K562 (cell line): ENCODE measurements at regions not wholly inside any gene's neighbourhood (a gene's known extent, or its start where the extent isn't known, plus 50 kb on each side); places are given as distances from the start of the nearest gene placed in this dataset.

Experiments used
- BHLHE40 ChIP-seq: IDR thresholded peaks from 2 replicates; pipeline ENCODE4 v1.6.1; 2011; ENCODE audit warnings: low read length, improper control_type of control experiment
- CBX3 ChIP-seq, 2 experiments: IDR thresholded peaks; 1 replicate in 1 of 2; 2 replicates in 1 of 2; pipeline ENCODE4 v1.6.1; 2012; ENCODE audit warnings: inconsistent platforms in 2 of 2, low read length in 2 of 2, borderline replicate concordance in 1 of 2, control low read depth in 1 of 2
- CTBP1 ChIP-seq: fragments of 450-650 bp; IDR thresholded peaks from 2 replicates; pipeline ENCODE4 v1.6.1; 2016; ENCODE audit warnings: borderline replicate concordance
- EP300 ChIP-seq: IDR thresholded peaks from 2 replicates; pipeline ENCODE4 v1.6.1; 2012; ENCODE audit warnings: low read length, improper control_type of control experiment
- FOXM1 ChIP-seq, 2 experiments: fragments of 450-650 bp in 1 of 2; sonication (generic) in 1 of 2; formaldehyde crosslinking in 1 of 2; IDR thresholded peaks; 2 replicates each; pipeline versions ENCODE4 v1.6.1 to v1.9.0; 2017 to 2022; ENCODE audit warnings: low read depth in 2 of 2, mild to moderate bottlenecking in 2 of 2, missing genetic modification reagents in 1 of 2, moderate library complexity in 1 of 2
- KDM5B ChIP-seq: fragments of 200-600 bp; sonication (generic); IDR thresholded peaks from 2 replicates; pipeline ENCODE4 v1.6.1; 2012; ENCODE audit warnings: low read depth, mild to moderate bottlenecking, moderate library complexity, low read length, control low read depth, inconsistent platforms; ENCODE audit not compliant: insufficient replicate concordance
- MECOM ChIP-seq: fragments of 250-450 bp; sonication (Bioruptor Pico); IDR thresholded peaks from 2 replicates; pipeline ENCODE4 v1.8.0; 2022; ENCODE audit warnings: inconsistent platforms
- NFIC ChIP-seq: fragments of 450-650 bp; IDR thresholded peaks from 2 replicates; pipeline ENCODE4 v1.6.1; 2017; ENCODE audit warnings: mild to moderate bottlenecking, inconsistent platforms
- SMAD1 ChIP-seq: fragments of 150-350 bp; IDR thresholded peaks from 2 replicates; pipeline ENCODE4 v1.6.1; 2014; ENCODE audit warnings: low read length, low read depth; ENCODE audit not compliant: partially characterized antibody
- TCF3 ChIP-seq: sonication (generic); formaldehyde crosslinking; IDR thresholded peaks from 2 replicates; pipeline ENCODE4 v1.4.0; 2020; ENCODE audit warnings: mild to moderate bottlenecking, missing genetic modification reagents
- TEAD4 ChIP-seq, 2 experiments: sonication (generic) in 1 of 2; formaldehyde crosslinking in 1 of 2; IDR thresholded peaks; 2 replicates each; pipeline versions ENCODE4 v1.6.1 to v1.8.0; 2012 to 2022; ENCODE audit warnings: borderline replicate concordance in 1 of 2, inconsistent platforms in 1 of 2, low read length in 1 of 2, mild to moderate bottlenecking in 1 of 2, missing genetic modification reagents in 1 of 2
- ZNF175 ChIP-seq: fragments of 200-800 bp; sonication (Bioruptor generic); IDR thresholded peaks from 2 replicates; pipeline ENCODE4 v1.6.1; 2016; ENCODE audit warnings: low read depth, mild to moderate bottlenecking, missing genetic modification characterization, missing compliant biosample characterization
- TF ChIP-seq, protein P1 (sequence below): fragments of 450-650 bp; IDR thresholded peaks from 2 replicates; pipeline ENCODE4 v1.6.1; 2016; ENCODE audit warnings: borderline replicate concordance
- TF ChIP-seq, protein P2 (sequence below), 3 experiments: fragments of 200-800 bp in 1 of 3; fragments of 250-450 bp in 1 of 3; fragments of 450-650 bp in 1 of 3; sonication (Bioruptor Pico) in 1 of 3; sonication (Bioruptor generic) in 1 of 3; formaldehyde crosslinking in 1 of 3; IDR thresholded peaks; 2 replicates each; pipeline versions ENCODE4 v1.6.1 to v1.8.0; 2016 to 2022; ENCODE audit warnings: mild to moderate bottlenecking in 2 of 3, missing genetic modification characterization in 2 of 3, missing compliant biosample characterization in 1 of 3, moderate library complexity in 1 of 3
- TF ChIP-seq, protein P3 (sequence below): IDR thresholded peaks from 3 replicates; pipeline ENCODE4 v1.6.1; 2011; ENCODE audit warnings: borderline replicate concordance, mild to moderate bottlenecking; ENCODE audit not compliant: insufficient read length, insufficient read depth
- TF ChIP-seq, protein P4 (sequence below): fragments of 250-450 bp; sonication (Bioruptor Pico); IDR thresholded peaks from 2 replicates; pipeline ENCODE4 v1.8.0; 2022; ENCODE audit warnings: inconsistent platforms, mild to moderate bottlenecking, moderate library complexity, borderline replicate concordance

DNA sequence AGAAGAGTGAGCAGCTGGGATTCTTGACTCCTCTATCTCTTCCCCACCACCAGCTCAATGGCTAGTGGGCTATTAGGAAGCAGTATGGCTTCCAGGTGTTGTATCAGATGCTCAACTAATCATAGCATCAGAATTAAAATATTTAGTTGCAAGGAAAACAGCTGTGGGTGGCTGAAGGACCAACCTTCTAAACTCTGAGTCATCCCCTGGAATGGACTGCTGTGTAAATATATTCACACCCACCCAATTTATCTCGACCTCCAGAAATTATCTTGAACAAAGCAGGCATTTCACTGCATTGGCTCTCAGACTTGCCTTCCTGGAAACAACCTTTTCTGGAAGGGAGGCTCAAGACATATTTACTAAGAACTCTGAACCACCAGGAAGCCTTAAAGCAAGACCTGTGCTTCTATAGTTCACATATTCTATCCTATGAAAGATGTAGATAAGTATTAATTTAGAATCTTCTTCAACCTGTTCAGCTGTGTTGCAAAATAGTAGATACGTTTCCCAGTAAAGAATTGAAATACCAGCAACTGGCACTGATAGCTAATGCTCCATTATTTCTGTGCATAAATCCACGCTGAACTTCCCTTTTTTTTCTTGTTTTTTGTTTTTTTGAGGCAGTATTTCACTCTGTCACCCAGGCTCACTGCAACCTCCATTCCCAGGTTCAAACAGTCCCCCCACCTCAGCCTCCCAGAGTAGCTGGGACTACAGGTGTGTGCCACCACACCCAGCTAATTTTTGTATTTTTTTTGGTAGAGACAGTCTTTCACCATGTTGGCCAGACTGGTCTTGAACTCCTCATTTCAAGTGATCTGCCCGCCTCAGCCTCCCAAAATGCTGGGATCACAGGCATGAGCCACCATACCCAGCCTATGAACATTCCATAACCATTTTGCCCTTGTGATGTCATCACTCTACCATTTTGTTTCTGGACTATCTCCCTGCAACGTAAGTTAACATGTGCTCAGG lies 56.9 kb upstream of the CD2AP start (continued):
- TF ChIP-seq, protein P1, sequence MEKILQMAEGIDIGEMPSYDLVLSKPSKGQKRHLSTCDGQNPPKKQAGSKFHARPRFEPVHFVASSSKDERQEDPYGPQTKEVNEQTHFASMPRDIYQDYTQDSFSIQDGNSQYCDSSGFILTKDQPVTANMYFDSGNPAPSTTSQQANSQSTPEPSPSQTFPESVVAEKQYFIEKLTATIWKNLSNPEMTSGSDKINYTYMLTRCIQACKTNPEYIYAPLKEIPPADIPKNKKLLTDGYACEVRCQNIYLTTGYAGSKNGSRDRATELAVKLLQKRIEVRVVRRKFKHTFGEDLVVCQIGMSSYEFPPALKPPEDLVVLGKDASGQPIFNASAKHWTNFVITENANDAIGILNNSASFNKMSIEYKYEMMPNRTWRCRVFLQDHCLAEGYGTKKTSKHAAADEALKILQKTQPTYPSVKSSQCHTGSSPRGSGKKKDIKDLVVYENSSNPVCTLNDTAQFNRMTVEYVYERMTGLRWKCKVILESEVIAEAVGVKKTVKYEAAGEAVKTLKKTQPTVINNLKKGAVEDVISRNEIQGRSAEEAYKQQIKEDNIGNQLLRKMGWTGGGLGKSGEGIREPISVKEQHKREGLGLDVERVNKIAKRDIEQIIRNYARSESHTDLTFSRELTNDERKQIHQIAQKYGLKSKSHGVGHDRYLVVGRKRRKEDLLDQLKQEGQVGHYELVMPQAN, result no peak; the same call in none of the 2 replicates
- TF ChIP-seq, protein P2, sequence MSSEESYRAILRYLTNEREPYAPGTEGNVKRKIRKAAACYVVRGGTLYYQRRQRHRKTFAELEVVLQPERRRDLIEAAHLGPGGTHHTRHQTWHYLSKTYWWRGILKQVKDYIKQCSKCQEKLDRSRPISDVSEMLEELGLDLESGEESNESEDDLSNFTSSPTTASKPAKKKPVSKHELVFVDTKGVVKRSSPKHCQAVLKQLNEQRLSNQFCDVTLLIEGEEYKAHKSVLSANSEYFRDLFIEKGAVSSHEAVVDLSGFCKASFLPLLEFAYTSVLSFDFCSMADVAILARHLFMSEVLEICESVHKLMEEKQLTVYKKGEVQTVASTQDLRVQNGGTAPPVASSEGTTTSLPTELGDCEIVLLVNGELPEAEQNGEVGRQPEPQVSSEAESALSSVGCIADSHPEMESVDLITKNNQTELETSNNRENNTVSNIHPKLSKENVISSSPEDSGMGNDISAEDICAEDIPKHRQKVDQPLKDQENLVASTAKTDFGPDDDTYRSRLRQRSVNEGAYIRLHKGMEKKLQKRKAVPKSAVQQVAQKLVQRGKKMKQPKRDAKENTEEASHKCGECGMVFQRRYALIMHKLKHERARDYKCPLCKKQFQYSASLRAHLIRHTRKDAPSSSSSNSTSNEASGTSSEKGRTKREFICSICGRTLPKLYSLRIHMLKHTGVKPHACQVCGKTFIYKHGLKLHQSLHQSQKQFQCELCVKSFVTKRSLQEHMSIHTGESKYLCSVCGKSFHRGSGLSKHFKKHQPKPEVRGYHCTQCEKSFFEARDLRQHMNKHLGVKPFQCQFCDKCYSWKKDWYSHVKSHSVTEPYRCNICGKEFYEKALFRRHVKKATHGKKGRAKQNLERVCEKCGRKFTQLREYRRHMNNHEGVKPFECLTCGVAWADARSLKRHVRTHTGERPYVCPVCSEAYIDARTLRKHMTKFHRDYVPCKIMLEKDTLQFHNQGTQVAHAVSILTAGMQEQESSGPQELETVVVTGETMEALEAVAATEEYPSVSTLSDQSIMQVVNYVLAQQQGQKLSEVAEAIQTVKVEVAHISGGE (CRISPR knock-in tag; IDR thresholded peaks at IDR 0.05), result 0 out of 6 replicates have a peak, but pooled peaks of 1 of the 3 experiments have one; percentile 52
- TF ChIP-seq, protein P3, sequence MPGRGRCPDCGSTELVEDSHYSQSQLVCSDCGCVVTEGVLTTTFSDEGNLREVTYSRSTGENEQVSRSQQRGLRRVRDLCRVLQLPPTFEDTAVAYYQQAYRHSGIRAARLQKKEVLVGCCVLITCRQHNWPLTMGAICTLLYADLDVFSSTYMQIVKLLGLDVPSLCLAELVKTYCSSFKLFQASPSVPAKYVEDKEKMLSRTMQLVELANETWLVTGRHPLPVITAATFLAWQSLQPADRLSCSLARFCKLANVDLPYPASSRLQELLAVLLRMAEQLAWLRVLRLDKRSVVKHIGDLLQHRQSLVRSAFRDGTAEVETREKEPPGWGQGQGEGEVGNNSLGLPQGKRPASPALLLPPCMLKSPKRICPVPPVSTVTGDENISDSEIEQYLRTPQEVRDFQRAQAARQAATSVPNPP, result no peak
- TF ChIP-seq ZNF175 (CRISPR knock-in tag) (peak; percentile 47; the same call in 1 of the 2 replicates), CTBP1 (peak; percentile 90), EP300 (peak; percentile 98), NFIC (peak; percentile 94), MECOM (CRISPR knock-in tag) (peak; percentile 93), TEAD4 (IDR thresholded peaks at IDR 0.05; ENCODE audit: low read length) (peak; percentile 99), TEAD4 (CRISPR knock-in tag; IDR thresholded peaks at IDR 0.05; ENCODE audit: borderline replicate concordance) (no peak), FOXM1 (IDR thresholded peaks at IDR 0.05; ENCODE audit: low read depth) (peak; percentile 97), FOXM1 (CRISPR knock-in tag; IDR thresholded peaks at IDR 0.05; ENCODE audit: low read depth) (no peak), KDM5B (no peak), BHLHE40 (peak; percentile 39; the same call in 1 of the 2 replicates), SMAD1 (peak; percentile 53), TCF3 (CRISPR knock-in tag) (peak; percentile 98), CBX3 (IDR thresholded peaks at IDR 0.05; ENCODE audit: borderline replicate concordance in 1 of 2, low read length in 2 of 2) (peak in 1 of 2 experiments; percentile 78; a peak in 2 of 3 replicates)
- TF ChIP-seq, protein P4, sequence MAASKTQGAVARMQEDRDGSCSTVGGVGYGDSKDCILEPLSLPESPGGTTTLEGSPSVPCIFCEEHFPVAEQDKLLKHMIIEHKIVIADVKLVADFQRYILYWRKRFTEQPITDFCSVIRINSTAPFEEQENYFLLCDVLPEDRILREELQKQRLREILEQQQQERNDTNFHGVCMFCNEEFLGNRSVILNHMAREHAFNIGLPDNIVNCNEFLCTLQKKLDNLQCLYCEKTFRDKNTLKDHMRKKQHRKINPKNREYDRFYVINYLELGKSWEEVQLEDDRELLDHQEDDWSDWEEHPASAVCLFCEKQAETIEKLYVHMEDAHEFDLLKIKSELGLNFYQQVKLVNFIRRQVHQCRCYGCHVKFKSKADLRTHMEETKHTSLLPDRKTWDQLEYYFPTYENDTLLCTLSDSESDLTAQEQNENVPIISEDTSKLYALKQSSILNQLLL, result no peak
